Activated T-helper 2 cell treated with anti-CD3 and anti-CD28 coated beads, Interferon-gamma antibody, Interleukin-2, Interleukin-4, amounts not matched to agents 10 μg/mL and 5 μg/mL and 100 μg/mL, durations not matched to agents 14 hours and 24 hours and 36 hours (primary cell): ENCODE measurements at regions not wholly inside any gene's neighbourhood (a gene's known extent, or its start where the extent isn't known, plus 50 kb on each side); places are given as distances from the start of the nearest gene placed in this dataset.

Experiments
- DNase-seq: peaks from one replicate; pipeline ENCODE4 v3.0.0; 2021; ENCODE audit warnings: low spot score
- H3K27ac Mint-ChIP-seq: one replicate; pipeline ENCODE4 v1.8.0; 2021; ENCODE audit warnings: mixed read lengths
- H3K27me3 Mint-ChIP-seq: one replicate; pipeline ENCODE4 v1.8.0; 2021; ENCODE audit warnings: low read depth, mixed read lengths
- H3K36me3 Mint-ChIP-seq: one replicate; pipeline ENCODE4 v1.8.0; 2021; ENCODE audit warnings: low read depth, mixed read lengths
- H3K4me1 Mint-ChIP-seq: one replicate; pipeline ENCODE4 v1.8.0; 2021; ENCODE audit warnings: low read depth, mixed read lengths
- H3K4me3 Mint-ChIP-seq: one replicate; pipeline ENCODE4 v1.8.0; 2021; ENCODE audit warnings: low read depth, mild to moderate bottlenecking, moderate library complexity, mixed read lengths
- H3K9me3 Mint-ChIP-seq: one replicate; pipeline ENCODE4 v1.8.0; 2021; ENCODE audit warnings: mixed read lengths
- intact Hi-C: fragments of 100-400 bp; cut with micrococcal nuclease; formaldehyde crosslinking; loops from one replicate; pipeline ENCODE4 v1.15.1; 2023

DNA sequence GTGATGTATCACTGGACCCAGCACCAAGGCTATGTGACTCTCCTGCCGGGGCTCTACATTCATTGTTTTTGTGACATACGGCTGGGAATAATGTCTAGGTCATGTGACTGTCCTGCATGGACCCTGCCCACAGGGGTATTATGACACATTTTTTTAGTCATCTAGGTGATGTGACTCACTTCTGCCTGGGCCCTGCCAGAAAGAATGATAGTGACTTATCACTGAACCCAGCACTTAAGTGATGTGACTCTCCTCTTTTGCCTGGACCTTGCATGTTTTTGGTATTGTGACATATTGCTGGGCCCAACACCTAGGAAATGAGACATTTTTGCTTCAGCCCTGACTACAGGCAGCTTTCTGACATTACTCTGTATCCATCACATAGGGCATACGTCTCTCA lies 51.1 kb upstream of the ZNF107 start:
- intact Hi-C loops: no loop called here
- Mint-ChIP-seq H3K27ac (no peak overlapping the region), H3K4me3 (no peak overlapping the region), H3K9me3 (peaks cover 68% of the 10 kb centered on the region), H3K27me3 (no peaks in the 10 kb centered on the region), H3K36me3 (no peaks in the 10 kb centered on the region), H3K4me1 (no peaks in the 10 kb centered on the region)
- DNase-seq: no peak

DNA sequence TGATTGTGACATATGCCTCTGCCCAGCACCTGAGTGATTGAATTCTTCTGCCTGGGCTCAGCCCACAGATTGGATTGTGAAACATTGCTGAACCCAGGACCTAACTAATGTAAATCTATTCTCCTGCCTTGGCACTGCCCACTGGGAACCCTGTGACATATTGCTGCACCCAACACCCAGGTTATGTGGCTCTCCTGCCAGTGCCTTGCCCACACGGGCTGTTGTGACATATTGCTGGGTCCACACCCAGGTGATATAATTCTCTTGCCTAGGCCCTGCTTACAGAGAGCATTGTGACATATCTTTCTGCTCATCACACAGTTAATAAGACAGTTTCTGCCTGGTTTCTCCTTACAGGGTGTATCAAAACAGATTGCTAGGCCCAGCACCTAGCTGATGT lies 50.8 kb upstream of the ZNF680 start:
- no peak overlapping the region for H3K27ac Mint-ChIP-seq
- H3K27me3 Mint-ChIP-seq: no peaks in the 10 kb centered on the region
- intact Hi-C loops: no loop called here

More for the DNA sequence above, 50.8 kb upstream of the ZNF680 start:
- Mint-ChIP-seq H3K4me1 (no peaks in the 10 kb centered on the region), H3K36me3 (no peaks in the 10 kb centered on the region), H3K4me3 (no peak overlapping the region), H3K9me3 (peaks cover 58% of the 10 kb centered on the region)
- DNase-seq: no peak
